GM20000 (cell line): ENCODE measurements at regions not wholly inside any gene's neighbourhood (a gene's known extent, or its start where the extent isn't known, plus 50 kb on each side); places are given as distances from the start of the nearest gene placed in this dataset.

ENCODE experiments used
- DNase-seq: peaks from one replicate; pipeline ENCODE4 v3.0.0; 2012; ENCODE audit warnings: low spot score
- CTCF ChIP-seq: IDR thresholded peaks from 2 replicates; pipeline ENCODE4 v1.5.1; 2012; ENCODE audit warnings: mild to moderate bottlenecking, control low read depth; ENCODE audit errors: extremely low read depth, missing control alignments

- DNase-seq = no peak
- no peak for TF ChIP-seq CTCF
Observed at GRCh38 chr4:116949856-116950255, 135.5 kb downstream of the TRAM1L1 start.

GRCh38 chr4:116942315-116942714, 143.1 kb downstream of the TRAM1L1 start:
- DNase-seq = no peak
- TF ChIP-seq CTCF = no peak

GRCh38 chr4:116930329-116930728, 155.0 kb downstream of the TRAM1L1 start:
- TF ChIP-seq CTCF = no peak
- DNase-seq = no peak

GRCh38 chr4:116926631-116927295, 158.6 kb downstream of the TRAM1L1 start:
- no peak for DNase-seq
- TF ChIP-seq CTCF = no peak

- no peak for DNase-seq
Observed at GRCh38 chr4:116925900-116926457, 159.4 kb downstream of the TRAM1L1 start.

GRCh38 chr4:116923389-116923788, 162.0 kb downstream of the TRAM1L1 start:
- TF ChIP-seq CTCF = no peak
- no peak for DNase-seq

More at GRCh38 chr4:116925900-116926457, 159.4 kb downstream of the TRAM1L1 start:
- no peak for TF ChIP-seq CTCF

GRCh38 chr4:116913451-116913850, 171.9 kb downstream of the TRAM1L1 start:
- no peak for TF ChIP-seq CTCF
- no peak for DNase-seq
